Muscle layer of colon (tissue), 2 donors: ENCODE measurements at regions not wholly inside any gene's neighbourhood (a gene's known extent, or its start where the extent isn't known, plus 50 kb on each side); places are given as distances from the start of the nearest gene placed in this dataset.
"Not testable (repeated sequence)": the region's sequence is repeated elsewhere in the genome, so short reads cannot be mapped to it uniquely, and the experiment has no call there.

Experiments used
- H3K27ac ChIP-seq: one replicate; pipeline ENCODE4 v1.7.0; 2013; ENCODE audit warnings: low read depth, mild to moderate bottlenecking, low read length, moderate library complexity
- H3K27me3 ChIP-seq, 2 donors: one replicate each; pipeline ENCODE4 v1.7.0; 2013; ENCODE audit warnings: low read length in 2 of 2, mild to moderate bottlenecking in 2 of 2; ENCODE audit not compliant: insufficient read depth in 2 of 2, control insufficient read depth in 1 of 2
- H3K36me3 ChIP-seq: one replicate; pipeline ENCODE4 v1.7.0; 2013; ENCODE audit warnings: mild to moderate bottlenecking, low read length; ENCODE audit not compliant: insufficient read depth
- H3K4me1 ChIP-seq: one replicate; pipeline ENCODE4 v1.7.0; 2013; ENCODE audit warnings: mild to moderate bottlenecking, low read length; ENCODE audit not compliant: insufficient read depth
- H3K4me3 ChIP-seq, 2 donors: one replicate each; pipeline ENCODE4 v1.7.0; 2013; ENCODE audit warnings: low read length in 2 of 2, low read depth in 1 of 2, mild to moderate bottlenecking in 1 of 2, moderate library complexity in 1 of 2
- H3K9ac ChIP-seq: one replicate; pipeline ENCODE4 v1.7.0; 2013; ENCODE audit warnings: low read length
- H3K9me3 ChIP-seq: one replicate; pipeline ENCODE4 v1.7.0; 2013; ENCODE audit warnings: mild to moderate bottlenecking, low read length
- donor health status: abdominal sarcoma.
- donor health status: Adenocarcinoma of cecum.

DNA sequence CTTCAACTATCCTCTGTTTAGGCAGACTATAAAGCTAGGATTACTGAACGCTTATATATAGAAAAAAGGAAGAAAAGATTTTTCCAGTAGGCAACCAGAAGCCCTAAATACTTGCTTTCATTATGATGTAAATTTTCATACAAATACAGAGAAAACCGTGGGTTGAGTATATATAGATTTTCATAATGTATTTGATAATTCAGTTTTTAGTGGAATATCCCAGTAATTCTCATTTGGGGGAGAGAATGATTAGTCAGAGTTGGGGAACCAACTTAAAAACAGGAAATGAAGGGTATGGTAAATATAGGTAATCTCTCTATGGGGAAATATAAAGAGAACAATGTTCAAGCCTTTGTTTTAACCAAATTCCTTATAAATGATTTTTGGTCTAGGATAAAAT is 154.0 kb upstream of the CITED2 start:
- no peaks in the 10 kb centered on the region for H3K9me3 ChIP-seq
- H3K4me1 ChIP-seq = peaks cover 11% of the 10 kb centered on the region
- H3K4me3 ChIP-seq = no peak overlapping the region
- no peaks in the 10 kb centered on the region for H3K36me3 ChIP-seq
- H3K27ac ChIP-seq = no peak overlapping the region
- no peak overlapping the region for H3K9ac ChIP-seq
- H3K27me3 ChIP-seq = no peaks in the 10 kb centered on the region

DNA sequence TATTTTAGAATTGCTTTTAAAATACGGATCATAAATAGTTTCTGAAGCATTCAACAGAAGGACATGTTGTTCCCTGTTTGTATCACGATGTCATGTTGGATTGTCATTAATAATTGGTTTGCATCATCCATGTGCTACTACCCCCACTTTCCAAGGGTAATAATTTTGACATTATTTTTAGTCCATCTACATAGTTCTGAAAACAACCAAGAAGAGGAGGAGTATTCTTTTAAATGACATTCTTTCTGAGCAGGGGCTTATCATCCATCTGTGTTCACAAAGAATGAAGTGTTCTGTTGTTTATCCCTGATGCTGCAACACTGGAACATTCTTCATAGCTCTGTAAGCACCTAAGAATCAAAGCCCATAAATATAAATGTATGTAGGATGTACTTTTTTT is 151.0 kb upstream of the CITED2 start:
- H3K4me1 ChIP-seq = no peaks in the 10 kb centered on the region
- no peaks in the 10 kb centered on the region for H3K9me3 ChIP-seq
- no peak overlapping the region for H3K27ac ChIP-seq
- H3K9ac ChIP-seq = no peak overlapping the region
- H3K27me3 ChIP-seq = no peaks in the 10 kb centered on the region
- H3K36me3 ChIP-seq = no peaks in the 10 kb centered on the region
- no peak overlapping the region for H3K4me3 ChIP-seq

DNA sequence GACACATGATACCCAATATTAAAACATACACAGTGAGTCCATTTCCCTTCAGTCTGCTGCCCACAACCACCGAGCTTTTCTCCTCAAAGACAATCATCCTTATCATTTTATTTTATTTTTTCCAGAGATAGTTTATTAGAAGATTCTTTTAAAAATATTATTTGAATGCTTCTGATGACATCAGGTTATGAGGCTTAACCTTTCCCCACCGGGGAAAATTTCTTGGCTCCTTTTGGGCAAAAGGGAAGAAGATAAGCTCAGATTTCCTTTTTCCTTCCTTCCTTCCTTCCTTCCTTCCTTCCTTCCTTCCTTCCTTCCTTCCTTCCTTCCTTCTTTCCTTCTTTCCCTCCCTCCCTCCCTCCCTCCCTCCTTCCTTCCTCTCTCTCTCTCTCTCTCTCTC is 149.5 kb upstream of the CITED2 start:
- Histone ChIP-seq H3K27ac (no peak overlapping the region), H3K4me3 (no peak overlapping the region), H3K9ac (no peak overlapping the region), H3K4me1 (no peaks in the 10 kb centered on the region), H3K27me3 (no peaks in the 10 kb centered on the region), H3K9me3 (no peaks in the 10 kb centered on the region), H3K36me3 (no peaks in the 10 kb centered on the region)

DNA sequence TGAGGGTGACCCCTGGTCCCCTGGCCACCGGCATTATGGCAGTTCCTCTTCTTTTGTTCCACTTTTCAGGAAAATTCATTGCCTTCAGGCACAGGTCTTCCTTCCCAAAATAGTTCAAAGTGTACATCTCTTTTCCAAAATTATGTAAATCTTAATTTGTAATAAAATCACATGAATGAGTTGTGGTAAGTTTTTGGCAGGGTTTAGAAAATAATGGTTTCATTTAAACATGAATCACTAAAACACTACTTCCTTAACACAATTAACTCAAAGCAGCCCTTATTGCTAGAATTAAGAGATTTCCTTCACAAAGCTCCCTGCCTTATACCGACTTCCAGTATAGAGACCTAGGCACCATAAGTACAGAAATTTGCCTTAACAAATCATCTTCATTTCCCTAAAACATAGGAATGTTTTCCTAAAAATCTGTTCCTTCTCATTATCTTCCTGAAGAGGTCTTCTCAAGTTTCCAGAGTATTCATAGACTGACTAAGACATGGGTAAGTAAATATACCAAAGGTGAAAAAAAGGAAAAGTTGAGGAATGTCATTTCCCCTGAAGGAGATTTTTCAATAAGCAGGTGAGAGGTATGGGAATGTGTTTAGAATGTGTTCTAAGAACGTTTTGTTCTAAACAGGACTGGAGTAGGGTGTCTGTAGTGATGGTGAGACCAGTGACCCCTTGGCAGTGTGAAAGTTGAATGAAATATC is 148.2 kb upstream of the CITED2 start:
- no peaks in the 10 kb centered on the region for H3K4me1 ChIP-seq
- H3K27ac ChIP-seq = no peak overlapping the region
- no peak overlapping the region for H3K9ac ChIP-seq
- no peak overlapping the region for H3K4me3 ChIP-seq
- no peaks in the 10 kb centered on the region for H3K9me3 ChIP-seq
- no peaks in the 10 kb centered on the region for H3K27me3 ChIP-seq
- H3K36me3 ChIP-seq = no peaks in the 10 kb centered on the region

DNA sequence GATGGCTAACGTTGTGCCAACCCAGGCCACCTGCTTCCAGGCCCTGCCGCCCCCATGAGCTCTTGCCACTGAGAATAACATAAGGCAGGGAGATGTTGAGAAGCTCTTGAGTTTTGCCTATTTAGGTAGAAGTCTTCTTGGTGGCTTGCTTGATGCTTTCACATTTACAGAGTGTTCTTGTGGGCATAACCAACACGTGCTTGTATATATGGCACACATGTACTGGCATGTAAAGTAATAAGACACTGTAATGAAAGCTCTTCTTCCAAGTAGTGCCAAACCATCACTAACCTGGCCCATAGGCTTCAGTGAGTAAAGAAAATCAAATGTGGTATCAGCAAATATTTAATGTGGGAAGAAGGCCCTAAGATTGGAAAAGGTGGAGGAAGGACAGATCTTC is 146.9 kb upstream of the CITED2 start:
- Histone ChIP-seq H3K27ac (no peak overlapping the region), H3K36me3 (no peaks in the 10 kb centered on the region), H3K4me3 (no peak overlapping the region), H3K9ac (no peak overlapping the region), H3K9me3 (no peaks in the 10 kb centered on the region), H3K27me3 (no peaks in the 10 kb centered on the region), H3K4me1 (no peaks in the 10 kb centered on the region)

DNA sequence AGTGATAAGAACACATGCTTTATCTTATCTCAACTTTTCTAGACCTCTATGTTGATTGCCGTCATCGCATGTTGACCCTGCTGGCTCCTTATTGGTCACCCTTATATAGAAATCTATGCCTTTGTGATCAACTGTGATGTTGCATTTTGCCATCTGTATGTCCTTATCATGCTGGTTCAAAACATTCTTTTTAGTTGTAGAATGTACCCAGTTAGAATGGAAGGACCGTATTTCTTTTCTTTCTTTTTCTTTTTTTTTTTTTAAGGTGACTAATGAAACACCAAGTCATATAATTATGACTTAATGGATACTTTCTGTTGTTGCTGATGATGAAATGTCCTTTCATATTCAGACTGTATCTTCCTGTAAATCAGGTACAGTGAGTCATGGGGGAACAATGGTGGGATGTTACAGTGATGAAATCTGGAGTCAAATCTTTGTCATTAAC is 145.9 kb upstream of the CITED2 start:
- H3K4me3 ChIP-seq = no peak overlapping the region
- H3K9ac ChIP-seq = no peak overlapping the region
- no peaks in the 10 kb centered on the region for H3K4me1 ChIP-seq
- H3K9me3 ChIP-seq = no peaks in the 10 kb centered on the region
- H3K27me3 ChIP-seq = no peaks in the 10 kb centered on the region
- H3K27ac ChIP-seq = no peak overlapping the region
- H3K36me3 ChIP-seq = no peaks in the 10 kb centered on the region

DNA sequence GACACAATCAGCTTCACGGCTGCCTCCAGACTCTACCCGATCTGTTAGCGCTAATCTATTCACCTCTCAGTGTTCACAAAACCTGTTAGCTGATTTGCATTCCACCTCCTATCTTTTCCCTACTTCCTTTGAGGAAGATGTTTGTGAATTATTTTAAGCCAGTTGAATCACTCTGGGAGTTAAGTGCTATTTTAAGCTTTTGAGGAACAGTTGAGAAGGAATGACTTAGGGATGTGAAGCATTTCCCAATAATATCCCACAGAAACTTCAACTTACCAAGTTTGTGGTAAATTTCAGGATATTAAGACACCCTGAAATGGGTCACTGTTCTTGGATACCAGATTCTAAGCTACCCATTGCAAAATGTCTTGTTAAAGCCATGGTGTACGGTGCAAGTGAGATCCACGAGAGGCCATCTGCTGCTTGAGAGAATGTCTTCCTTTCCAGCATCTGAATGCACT is 145.2 kb upstream of the CITED2 start:
- no peak overlapping the region for H3K27ac ChIP-seq
- H3K36me3 ChIP-seq = no peaks in the 10 kb centered on the region
- H3K9ac ChIP-seq = no peak overlapping the region
- H3K4me3 ChIP-seq = no peak overlapping the region
- no peaks in the 10 kb centered on the region for H3K9me3 ChIP-seq
- H3K27me3 ChIP-seq = no peaks in the 10 kb centered on the region
- H3K4me1 ChIP-seq = no peaks in the 10 kb centered on the region

DNA sequence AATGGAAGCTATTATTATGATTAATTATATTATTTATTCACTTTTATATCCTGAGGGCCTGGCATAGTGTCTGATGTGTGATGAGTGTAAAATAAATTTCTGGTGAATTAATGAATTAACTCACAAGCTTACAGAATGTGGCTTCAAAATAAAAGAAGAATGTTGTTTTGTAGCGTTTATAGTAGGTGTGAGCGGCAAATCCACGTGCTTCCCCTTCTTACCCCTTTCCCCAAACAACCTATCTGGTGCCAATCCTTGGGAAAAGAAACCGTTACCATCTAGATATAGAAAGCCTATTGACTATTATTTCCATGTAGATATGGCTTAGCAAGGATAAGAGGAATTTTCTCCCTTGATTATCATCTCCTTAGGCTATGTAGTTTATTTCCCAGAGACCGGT is 144.6 kb upstream of the CITED2 start:
- Histone ChIP-seq H3K4me3 (no peak overlapping the region), H3K27ac (no peak overlapping the region), H3K36me3 (no peaks in the 10 kb centered on the region)

DNA sequence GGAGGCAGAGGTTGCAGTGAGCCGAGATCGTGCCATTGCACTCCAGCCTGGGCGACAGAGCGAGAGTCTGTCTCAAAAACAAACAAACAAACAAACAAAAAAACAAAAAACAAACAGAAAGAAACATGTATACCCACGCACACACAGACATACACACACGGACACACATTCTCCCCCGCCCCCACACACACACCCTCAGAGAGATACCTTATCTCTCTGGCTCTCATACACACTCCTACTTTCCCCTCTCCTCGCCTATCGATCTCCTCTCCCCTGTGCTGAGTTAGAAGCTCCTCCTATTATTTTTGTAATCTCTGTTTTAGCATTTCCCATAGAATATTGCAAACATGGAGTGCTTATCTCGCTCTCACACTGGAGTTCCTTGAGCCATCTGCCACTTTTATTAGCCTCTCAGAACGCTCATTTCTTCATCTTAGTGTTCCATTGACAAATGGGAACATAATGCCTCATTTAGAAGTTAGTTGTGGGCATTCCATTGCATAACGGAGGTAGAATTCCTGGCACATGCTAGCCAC is 144.2 kb upstream of the CITED2 start:
- Histone ChIP-seq H3K9me3 (no peaks in the 10 kb centered on the region), H3K27ac (no peak overlapping the region), H3K27me3 (no peaks in the 10 kb centered on the region), H3K36me3 (no peaks in the 10 kb centered on the region), H3K4me1 (no peaks in the 10 kb centered on the region), H3K4me3 (no peak overlapping the region), H3K9ac (no peak overlapping the region)

More for the DNA sequence above, 144.6 kb upstream of the CITED2 start:
- H3K9me3 ChIP-seq = no peaks in the 10 kb centered on the region
- no peaks in the 10 kb centered on the region for H3K27me3 ChIP-seq
- no peak overlapping the region for H3K9ac ChIP-seq
- no peaks in the 10 kb centered on the region for H3K4me1 ChIP-seq

DNA sequence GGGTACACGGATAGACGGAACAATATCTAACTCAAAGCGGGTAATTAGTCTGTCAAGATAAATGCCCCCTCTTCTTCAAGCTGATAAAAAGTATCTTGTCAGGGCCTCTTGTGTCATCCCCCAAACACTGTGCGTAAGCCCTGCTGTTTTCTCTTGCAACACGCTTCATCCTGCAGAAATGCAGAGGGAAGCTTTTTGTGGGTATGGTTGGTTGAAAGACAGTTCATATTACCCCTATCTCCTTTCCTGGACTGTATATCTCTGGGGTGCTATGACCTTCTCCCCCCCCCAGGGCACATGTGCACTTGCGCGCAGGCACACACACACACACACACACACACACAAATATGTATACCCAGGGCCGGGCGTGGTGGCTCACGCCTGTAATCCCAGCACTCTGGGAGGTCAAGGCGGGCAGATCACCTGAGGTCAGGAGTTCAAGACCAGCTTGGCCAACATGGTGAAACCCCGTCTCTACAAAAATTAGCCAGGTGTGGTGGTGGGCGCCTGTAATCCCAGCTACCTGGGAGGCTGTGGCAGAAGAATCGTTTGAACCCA is 143.6 kb upstream of the CITED2 start:
- not testable (repeated sequence) for H3K36me3 ChIP-seq, H3K4me3 ChIP-seq, H3K4me1 ChIP-seq, H3K9ac ChIP-seq, H3K9me3 ChIP-seq, H3K27ac ChIP-seq, H3K27me3 ChIP-seq

DNA sequence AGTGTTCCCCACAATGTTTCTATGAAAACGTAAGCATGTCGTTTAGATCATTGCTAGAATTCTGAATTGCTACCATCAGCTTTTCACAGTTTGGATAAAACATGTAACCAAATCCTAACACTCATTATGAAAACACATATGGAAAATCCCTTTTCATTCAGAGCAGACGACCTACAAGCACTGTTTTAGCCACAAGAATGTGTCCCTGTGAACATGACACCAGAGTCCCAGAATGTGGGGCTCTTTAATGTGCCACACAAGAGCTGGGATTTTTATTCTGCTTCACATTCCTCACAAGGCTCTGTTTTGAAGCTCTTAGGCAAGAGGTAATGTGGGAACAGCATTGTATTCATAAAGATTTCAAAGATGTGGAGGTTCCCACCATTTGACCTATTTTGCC is 141.1 kb upstream of the CITED2 start:
- no peak overlapping the region for H3K4me3 ChIP-seq
- no peak overlapping the region for H3K9ac ChIP-seq
- H3K27me3 ChIP-seq = no peaks in the 10 kb centered on the region
- no peaks in the 10 kb centered on the region for H3K36me3 ChIP-seq
- no peaks in the 10 kb centered on the region for H3K4me1 ChIP-seq
- no peaks in the 10 kb centered on the region for H3K9me3 ChIP-seq
- no peak overlapping the region for H3K27ac ChIP-seq

DNA sequence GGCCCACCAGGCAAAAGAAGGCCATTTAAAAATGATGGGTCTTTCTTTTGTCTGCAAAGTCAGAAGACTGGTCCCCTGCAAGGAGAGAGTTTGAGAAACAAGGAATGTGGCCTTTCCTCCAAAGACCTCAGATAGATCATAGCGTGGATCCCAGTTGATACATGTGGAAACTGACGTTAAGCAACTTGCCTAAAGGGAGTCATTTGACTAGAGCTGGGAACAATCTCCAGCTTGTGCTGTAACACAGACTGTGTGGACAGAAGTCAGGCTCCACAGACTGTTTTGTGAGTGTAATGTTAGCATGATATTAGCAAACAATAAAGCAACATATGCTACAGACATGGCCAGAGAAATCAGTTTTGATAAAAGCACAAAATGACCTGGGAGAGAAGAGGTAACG is 140.4 kb upstream of the CITED2 start:
- Histone ChIP-seq H3K9me3 (no peaks in the 10 kb centered on the region), H3K4me1 (peaks cover 4% of the 10 kb centered on the region), H3K27me3 (no peaks in the 10 kb centered on the region), H3K4me3 (no peak overlapping the region), H3K9ac (no peak overlapping the region), H3K27ac (no peak overlapping the region), H3K36me3 (no peaks in the 10 kb centered on the region)
